MM.1S (cell line): ENCODE measurements at regions not wholly inside any gene's neighbourhood (a gene's known extent, or its start where the extent isn't known, plus 50 kb on each side); places are given as distances from the start of the nearest gene placed in this dataset.

ENCODE experiments used
- CTCF ChIP-seq: fragments of 300-600 bp; sonication (generic); IDR thresholded peaks from 2 replicates; pipeline ENCODE4 v1.5.1; 2016; ENCODE audit warnings: antibody characterized with exemption, low read length, mixed read lengths
- EZH2 ChIP-seq: fragments of 300-600 bp; sonication (generic); optimal IDR thresholded peaks from 2 replicates; pipeline ENCODE3; 2017; ENCODE audit warnings: low read depth, mild to moderate bottlenecking, antibody characterized with exemption, low read length, mixed read lengths
- EZH2phosphoT487 ChIP-seq: fragments of 300-600 bp; sonication (generic); IDR thresholded peaks from 2 replicates; pipeline ENCODE4 v1.6.1; 2018; ENCODE audit warnings: antibody characterized with exemption, low read length

GRCh38 chr13:71360041-71360440 lies 507.0 kb downstream of the DACH1 start:
- no peak for TF ChIP-seq CTCF
- TF ChIP-seq EZH2phosphoT487, result no peak
- TF ChIP-seq EZH2, result no peak
